Smooth muscle cell (in vitro differentiated cells): ENCODE measurements at regions not wholly inside any gene's neighbourhood (a gene's known extent, or its start where the extent isn't known, plus 50 kb on each side); places are given as distances from the start of the nearest gene placed in this dataset.

Experiments used
- DNase-seq: peaks from one replicate; lab custom pipeline; 2025; ENCODE audit not compliant: unreplicated experiment; lab: John Stamatoyannopoulos, UW
- H2AFZ ChIP-seq: fragments of 200-600 bp; sonication (generic); 2 replicates; pipeline ENCODE4 v1.6.0; 2016; ENCODE audit warnings: antibody characterized with exemption, low read depth, mild to moderate bottlenecking
- H3F3A ChIP-seq: fragments of 200-600 bp; sonication (generic); 2 replicates; pipeline ENCODE4 v1.6.0; 2017; ENCODE audit warnings: antibody characterized with exemption, low read depth
- H3K27ac ChIP-seq: fragments of 200-600 bp; sonication (generic); 2 replicates; pipeline ENCODE4 v1.5.1; 2016; ENCODE audit warnings: low read depth, mild to moderate bottlenecking
- H3K27me3 ChIP-seq: fragments of 200-600 bp; sonication (generic); 2 replicates; pipeline ENCODE4 v1.6.1; 2016; ENCODE audit warnings: low read depth, mild to moderate bottlenecking
- H3K36me3 ChIP-seq: fragments of 200-600 bp; sonication (generic); 2 replicates; pipeline ENCODE4 v1.5.1; 2016; ENCODE audit warnings: low read depth
- H3K4me1 ChIP-seq: fragments of 200-600 bp; sonication (generic); 2 replicates; pipeline ENCODE4 v1.5.1; 2016; ENCODE audit warnings: low read depth
- H3K4me2 ChIP-seq: fragments of 200-600 bp; sonication (generic); 2 replicates; pipeline ENCODE4 v1.6.0; 2016; ENCODE audit warnings: mild to moderate bottlenecking
- H3K4me3 ChIP-seq: fragments of 200-600 bp; sonication (generic); 2 replicates; pipeline ENCODE4 v1.5.1; 2016; ENCODE audit warnings: mild to moderate bottlenecking
- H3K79me2 ChIP-seq: fragments of 200-600 bp; sonication (generic); 2 replicates; pipeline ENCODE4 v1.6.0; 2016; ENCODE audit warnings: low read depth, mild to moderate bottlenecking
- H3K9ac ChIP-seq: fragments of 200-600 bp; sonication (generic); 2 replicates; pipeline ENCODE4 v1.6.0; 2016; ENCODE audit warnings: low read depth
- H3K9me3 ChIP-seq: fragments of 200-600 bp; sonication (generic); replicated peaks from 2 replicates; pipeline ENCODE4 v1.5.1; 2016; ENCODE audit warnings: low read depth
- H4K20me1 ChIP-seq: fragments of 200-600 bp; sonication (generic); 2 replicates; pipeline ENCODE4 v1.6.0; 2016; ENCODE audit warnings: low read depth
- WGBS: methylation state at CpG from one replicate; pipeline ENCODE4 v1.1.7; 2016; ENCODE audit warnings: low lambda C conversion rate; 5-methylcytosine and 5-hydroxymethylcytosine counted together
- TF ChIP-seq, protein P1 (sequence below): fragments of 200-600 bp; sonication (generic); IDR thresholded peaks from 2 replicates; pipeline ENCODE4 v1.5.1; 2017; ENCODE audit warnings: borderline replicate concordance, mild to moderate bottlenecking, antibody characterized with exemption; ENCODE audit not compliant: insufficient read depth, poor library complexity, severe bottlenecking

DNA sequence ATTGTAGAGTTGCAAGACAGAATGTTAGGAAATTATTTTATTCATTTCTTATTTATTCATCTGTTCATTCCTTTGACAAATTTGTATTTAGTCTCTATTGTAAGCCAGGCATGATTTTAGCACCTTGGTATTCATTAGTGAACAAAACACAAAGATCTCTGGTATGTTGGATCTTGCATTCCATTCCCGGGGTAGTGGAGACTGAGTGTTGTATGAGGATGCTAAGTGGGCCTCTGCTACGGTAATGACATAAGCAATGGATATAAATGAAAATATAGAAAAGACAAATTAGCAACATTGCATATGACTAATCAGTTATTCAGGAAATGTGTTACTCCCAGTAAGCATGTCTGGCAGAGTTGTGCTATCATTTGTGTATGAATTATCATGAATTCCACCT is 449.3 kb downstream of the PCDH17 start:
- no peaks in the 10 kb centered on the region for H3F3A ChIP-seq
- no peak overlapping the region for H3K9ac ChIP-seq
- no peak overlapping the region for H3K4me3 ChIP-seq
- H3K79me2 ChIP-seq: no peaks in the 10 kb centered on the region
- no peaks in the 10 kb centered on the region for H3K9me3 ChIP-seq
- no peaks in the 10 kb centered on the region for H4K20me1 ChIP-seq
- no peaks in the 10 kb centered on the region for H3K27me3 ChIP-seq
- TF ChIP-seq, protein P1, sequence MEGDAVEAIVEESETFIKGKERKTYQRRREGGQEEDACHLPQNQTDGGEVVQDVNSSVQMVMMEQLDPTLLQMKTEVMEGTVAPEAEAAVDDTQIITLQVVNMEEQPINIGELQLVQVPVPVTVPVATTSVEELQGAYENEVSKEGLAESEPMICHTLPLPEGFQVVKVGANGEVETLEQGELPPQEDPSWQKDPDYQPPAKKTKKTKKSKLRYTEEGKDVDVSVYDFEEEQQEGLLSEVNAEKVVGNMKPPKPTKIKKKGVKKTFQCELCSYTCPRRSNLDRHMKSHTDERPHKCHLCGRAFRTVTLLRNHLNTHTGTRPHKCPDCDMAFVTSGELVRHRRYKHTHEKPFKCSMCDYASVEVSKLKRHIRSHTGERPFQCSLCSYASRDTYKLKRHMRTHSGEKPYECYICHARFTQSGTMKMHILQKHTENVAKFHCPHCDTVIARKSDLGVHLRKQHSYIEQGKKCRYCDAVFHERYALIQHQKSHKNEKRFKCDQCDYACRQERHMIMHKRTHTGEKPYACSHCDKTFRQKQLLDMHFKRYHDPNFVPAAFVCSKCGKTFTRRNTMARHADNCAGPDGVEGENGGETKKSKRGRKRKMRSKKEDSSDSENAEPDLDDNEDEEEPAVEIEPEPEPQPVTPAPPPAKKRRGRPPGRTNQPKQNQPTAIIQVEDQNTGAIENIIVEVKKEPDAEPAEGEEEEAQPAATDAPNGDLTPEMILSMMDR: no peak
- H3K27ac ChIP-seq: no peak overlapping the region
- H2AFZ ChIP-seq: no peak overlapping the region
- H3K4me2 ChIP-seq: no peak overlapping the region
- WGBS: 57% methylated on average over 2 of the region's 2 CpGs
- H3K36me3 ChIP-seq: no peaks in the 10 kb centered on the region
- DNase-seq: no peak
- peaks cover 4% of the 10 kb centered on the region for H3K4me1 ChIP-seq

- Histone ChIP-seq H3K27me3 (no peaks in the 10 kb centered on the region), H3K4me2 (no peak overlapping the region), H3K9ac (no peak overlapping the region), H3K36me3 (no peaks in the 10 kb centered on the region), H3K27ac (no peak overlapping the region), H3K79me2 (no peaks in the 10 kb centered on the region), H3K4me3 (no peak overlapping the region), H2AFZ (no peak overlapping the region), H3F3A (no peaks in the 10 kb centered on the region), H3K9me3 (no peaks in the 10 kb centered on the region), H3K4me1 (peaks cover 4% of the 10 kb centered on the region), H4K20me1 (no peaks in the 10 kb centered on the region)
- TF ChIP-seq, protein P1: no peak
- 53% methylated on average over 3 of the region's 3 CpGs for WGBS
- no peak for DNase-seq
Measured at GRCh38 chr13:58081301-58081820, 449.8 kb downstream of the PCDH17 start.

DNA sequence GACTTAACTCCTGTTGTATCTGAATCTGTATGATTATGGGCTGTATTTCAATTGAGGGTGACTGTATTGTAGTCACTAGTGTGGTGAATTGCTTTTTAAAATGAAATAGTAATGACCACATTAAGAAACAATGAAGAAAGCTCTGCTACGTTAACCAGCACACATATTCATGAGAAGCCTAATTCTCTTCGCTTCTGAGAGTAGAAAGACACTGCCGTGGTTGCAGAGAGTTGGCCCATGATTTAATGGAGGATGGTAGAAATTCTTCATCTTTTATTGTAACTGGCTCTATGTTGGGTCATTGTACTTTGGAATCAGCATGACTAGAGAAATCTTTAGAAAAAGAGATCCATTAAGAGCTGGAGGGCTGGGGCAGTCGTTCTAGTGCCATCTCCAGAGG is 451.5 kb downstream of the PCDH17 start:
- H3K4me3 ChIP-seq: no peak overlapping the region
- WGBS: 93% methylated on average over 4 of the region's 4 CpGs
- H2AFZ ChIP-seq: no peak overlapping the region
- H3K4me2 ChIP-seq: no peak overlapping the region
- no peak overlapping the region for H3K27ac ChIP-seq
- H4K20me1 ChIP-seq: no peaks in the 10 kb centered on the region
- H3K4me1 ChIP-seq: peaks cover 4% of the 10 kb centered on the region
- no peaks in the 10 kb centered on the region for H3F3A ChIP-seq
- TF ChIP-seq, protein P1: no peak
- no peak for DNase-seq
- H3K79me2 ChIP-seq: no peaks in the 10 kb centered on the region
- no peaks in the 10 kb centered on the region for H3K9me3 ChIP-seq
- no peaks in the 10 kb centered on the region for H3K36me3 ChIP-seq
- H3K9ac ChIP-seq: no peak overlapping the region
- H3K27me3 ChIP-seq: no peaks in the 10 kb centered on the region

- Histone ChIP-seq H3K9ac (no peak overlapping the region), H3K4me3 (no peak overlapping the region), H2AFZ (no peak overlapping the region), H3K27ac (no peak overlapping the region), H3K36me3 (no peaks in the 10 kb centered on the region), H3K79me2 (no peaks in the 10 kb centered on the region), H3F3A (no peaks in the 10 kb centered on the region), H3K9me3 (no peaks in the 10 kb centered on the region), H3K4me1 (peaks cover 4% of the 10 kb centered on the region), H3K4me2 (no peak overlapping the region), H4K20me1 (no peaks in the 10 kb centered on the region), H3K27me3 (no peaks in the 10 kb centered on the region)
- TF ChIP-seq, protein P1: no peak
- no peak for DNase-seq
- WGBS: 68% methylated on average over 2 of the region's 2 CpGs
Measured at GRCh38 chr13:58085274-58085673, 453.7 kb downstream of the PCDH17 start.
